Cardiac muscle cell (in vitro differentiated cells and primary cell): ENCODE measurements at regions not wholly inside any gene's neighbourhood (a gene's known extent, or its start where the extent isn't known, plus 50 kb on each side); places are given as distances from the start of the nearest gene placed in this dataset.
A peak's percentile ranks its signal among the peaks of the same experiment; 100 is the strongest.

ENCODE experiments used
- DNase-seq, 2 donors: peaks; one replicate each; pipeline versions ENCODE4 v3.0.0 to v3.0.0-alpha.2; 2010 to 2017; ENCODE audit warnings: low read depth in 1 of 2, low spot score in 1 of 2
- H3K27ac ChIP-seq: fragments of 200-600 bp; sonication (generic); 2 replicates; pipeline ENCODE4 v1.5.1; 2016
- H3K27me3 ChIP-seq: fragments of 200-600 bp; sonication (generic); 2 replicates; pipeline ENCODE4 v1.6.0; 2016; ENCODE audit warnings: control low read depth
- H3K36me3 ChIP-seq: fragments of 200-600 bp; sonication (generic); 2 replicates; pipeline ENCODE4 v1.5.1; 2016; ENCODE audit warnings: control low read depth
- H3K4me1 ChIP-seq: fragments of 200-600 bp; sonication (generic); 2 replicates; pipeline ENCODE4 v1.8.1; 2017; ENCODE audit warnings: low read depth, mild to moderate bottlenecking, mixed run types
- H3K4me3 ChIP-seq: fragments of 200-600 bp; sonication (generic); 2 replicates; pipeline ENCODE4 v1.5.1; 2016; ENCODE audit warnings: mild to moderate bottlenecking
- H3K9me3 ChIP-seq: fragments of 200-600 bp; sonication (generic); 2 replicates; pipeline ENCODE4 v1.5.1; 2017; ENCODE audit warnings: low read depth, mild to moderate bottlenecking, control low read depth
- CTCF ChIP-seq: IDR thresholded peaks from 2 replicates; pipeline ENCODE4 v1.5.1; 2012; ENCODE audit warnings: low read depth, mild to moderate bottlenecking, low read length

GRCh38 chr12:118780939-118781338 lies 200.4 kb upstream of the SRRM4 start:
- DNase-seq, result no peak
- Histone ChIP-seq H3K27ac (no peak overlapping the region), H3K36me3 (no peaks in the 10 kb centered on the region), H3K27me3 (peaks cover 19% of the 10 kb centered on the region), H3K9me3 (no peaks in the 10 kb centered on the region), H3K4me3 (no peak overlapping the region), H3K4me1 (no peaks in the 10 kb centered on the region)
- TF ChIP-seq CTCF, result no peak

GRCh38 chr12:118781692-118782091 lies 199.6 kb upstream of the SRRM4 start:
- TF ChIP-seq CTCF, result no peak
- H3K9me3 ChIP-seq, result no peaks in the 10 kb centered on the region
- H3K36me3 ChIP-seq, result no peaks in the 10 kb centered on the region
- H3K4me1 ChIP-seq, result no peaks in the 10 kb centered on the region
- H3K27me3 ChIP-seq, result peaks cover 11% of the 10 kb centered on the region
- no peak for DNase-seq
- no peak overlapping the region for H3K4me3 ChIP-seq
- H3K27ac ChIP-seq, result no peak overlapping the region

GRCh38 chr12:118783703-118784102 lies 197.6 kb upstream of the SRRM4 start:
- no peak for TF ChIP-seq CTCF
- H3K4me1 ChIP-seq, result no peaks in the 10 kb centered on the region
- H3K36me3 ChIP-seq, result no peaks in the 10 kb centered on the region
- H3K4me3 ChIP-seq, result no peak overlapping the region
- no peaks in the 10 kb centered on the region for H3K9me3 ChIP-seq
- DNase-seq, result no peak
- H3K27me3 ChIP-seq, result no peaks in the 10 kb centered on the region
- H3K27ac ChIP-seq, result no peak overlapping the region

GRCh38 chr12:118790578-118790977 lies 190.8 kb upstream of the SRRM4 start:
- no peak for DNase-seq
- Histone ChIP-seq H3K36me3 (no peaks in the 10 kb centered on the region), H3K4me1 (no peaks in the 10 kb centered on the region), H3K9me3 (no peaks in the 10 kb centered on the region), H3K27me3 (no peaks in the 10 kb centered on the region), H3K4me3 (no peak overlapping the region), H3K27ac (no peak overlapping the region)
- no peak for TF ChIP-seq CTCF

- H3K9me3 ChIP-seq, result no peaks in the 10 kb centered on the region
- H3K4me3 ChIP-seq, result no peak overlapping the region
- H3K4me1 ChIP-seq, result peaks cover 16% of the 10 kb centered on the region
- H3K36me3 ChIP-seq, result no peaks in the 10 kb centered on the region
- no peaks in the 10 kb centered on the region for H3K27me3 ChIP-seq
- DNase-seq, result peak in 1 of 2 donors; percentile 45
- peak overlapping the region; percentile 31 for H3K27ac ChIP-seq
- TF ChIP-seq CTCF, result no peak
Observed at GRCh38 chr12:118813778-118814357, 167.5 kb upstream of the SRRM4 start.

GRCh38 chr12:118816296-118816695 lies 165.0 kb upstream of the SRRM4 start:
- H3K4me3 ChIP-seq, result no peak overlapping the region

More at GRCh38 chr12:118816296-118816695, 165.0 kb upstream of the SRRM4 start:
- H3K27me3 ChIP-seq, result no peaks in the 10 kb centered on the region
- H3K36me3 ChIP-seq, result no peaks in the 10 kb centered on the region
- peaks cover 20% of the 10 kb centered on the region for H3K4me1 ChIP-seq
- no peak overlapping the region for H3K27ac ChIP-seq
- TF ChIP-seq CTCF, result no peak
- DNase-seq, result no peak
- H3K9me3 ChIP-seq, result no peaks in the 10 kb centered on the region
